ENCODE measurements at regions not wholly inside any gene's neighbourhood (a gene's known extent, or its start where the extent isn't known, plus 50 kb on each side); places are given as distances from the start of the nearest gene placed in this dataset.

DNA sequence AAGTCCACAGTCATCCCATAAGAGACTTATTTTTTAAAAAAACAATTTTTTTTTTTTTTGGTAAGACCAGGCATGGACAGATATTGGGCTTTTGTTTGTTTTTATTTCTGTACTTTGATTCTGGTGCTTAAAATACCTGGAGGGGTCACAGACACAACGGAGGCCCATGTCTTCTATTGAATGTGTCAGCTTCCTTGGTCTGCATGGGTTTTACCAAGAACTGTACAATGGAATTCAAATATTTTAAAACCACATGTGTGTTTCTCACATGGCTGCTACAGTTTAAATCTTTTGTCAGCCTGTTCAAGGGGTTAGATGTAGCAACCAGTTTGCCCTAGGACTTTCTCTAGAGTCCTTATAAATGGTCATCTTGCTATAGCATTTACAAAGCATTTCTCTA, 139.8 kb downstream of the SOX4 start:
- DNase-seq (ENCODE audit: insufficient read length, low spot score) (no peak), FAIRE-seq (no peak)
- TF ChIP-seq, protein P1, sequence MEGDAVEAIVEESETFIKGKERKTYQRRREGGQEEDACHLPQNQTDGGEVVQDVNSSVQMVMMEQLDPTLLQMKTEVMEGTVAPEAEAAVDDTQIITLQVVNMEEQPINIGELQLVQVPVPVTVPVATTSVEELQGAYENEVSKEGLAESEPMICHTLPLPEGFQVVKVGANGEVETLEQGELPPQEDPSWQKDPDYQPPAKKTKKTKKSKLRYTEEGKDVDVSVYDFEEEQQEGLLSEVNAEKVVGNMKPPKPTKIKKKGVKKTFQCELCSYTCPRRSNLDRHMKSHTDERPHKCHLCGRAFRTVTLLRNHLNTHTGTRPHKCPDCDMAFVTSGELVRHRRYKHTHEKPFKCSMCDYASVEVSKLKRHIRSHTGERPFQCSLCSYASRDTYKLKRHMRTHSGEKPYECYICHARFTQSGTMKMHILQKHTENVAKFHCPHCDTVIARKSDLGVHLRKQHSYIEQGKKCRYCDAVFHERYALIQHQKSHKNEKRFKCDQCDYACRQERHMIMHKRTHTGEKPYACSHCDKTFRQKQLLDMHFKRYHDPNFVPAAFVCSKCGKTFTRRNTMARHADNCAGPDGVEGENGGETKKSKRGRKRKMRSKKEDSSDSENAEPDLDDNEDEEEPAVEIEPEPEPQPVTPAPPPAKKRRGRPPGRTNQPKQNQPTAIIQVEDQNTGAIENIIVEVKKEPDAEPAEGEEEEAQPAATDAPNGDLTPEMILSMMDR (IDR thresholded peaks at IDR 0.05; ENCODE audit: insufficient read depth, missing control alignments) = no peak

DNA sequence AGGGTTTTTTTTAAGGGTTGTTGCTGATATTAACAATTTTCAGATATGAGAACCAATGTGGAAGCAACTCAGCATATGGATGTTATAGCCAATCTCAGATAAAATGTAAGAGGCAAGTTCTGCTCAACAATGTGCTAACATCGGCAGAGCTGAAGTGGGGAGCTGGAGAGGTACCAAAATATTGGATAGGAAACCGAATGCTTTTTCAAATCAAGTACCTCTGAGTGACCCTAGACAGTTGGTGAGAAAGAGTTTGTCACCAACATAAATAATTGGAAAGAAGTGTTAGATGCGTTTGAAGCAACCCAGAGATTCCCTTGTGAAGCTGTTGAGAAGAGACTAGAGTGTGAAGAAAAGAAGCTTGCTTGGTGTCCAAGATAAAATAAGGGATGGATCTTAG, 140.7 kb downstream of the SOX4 start:
- DNase-seq (ENCODE audit: insufficient read length, low spot score) (no peak), FAIRE-seq (no peak)
- TF ChIP-seq, protein P1 (IDR thresholded peaks at IDR 0.05; ENCODE audit: insufficient read depth, missing control alignments) = no peak

DNA sequence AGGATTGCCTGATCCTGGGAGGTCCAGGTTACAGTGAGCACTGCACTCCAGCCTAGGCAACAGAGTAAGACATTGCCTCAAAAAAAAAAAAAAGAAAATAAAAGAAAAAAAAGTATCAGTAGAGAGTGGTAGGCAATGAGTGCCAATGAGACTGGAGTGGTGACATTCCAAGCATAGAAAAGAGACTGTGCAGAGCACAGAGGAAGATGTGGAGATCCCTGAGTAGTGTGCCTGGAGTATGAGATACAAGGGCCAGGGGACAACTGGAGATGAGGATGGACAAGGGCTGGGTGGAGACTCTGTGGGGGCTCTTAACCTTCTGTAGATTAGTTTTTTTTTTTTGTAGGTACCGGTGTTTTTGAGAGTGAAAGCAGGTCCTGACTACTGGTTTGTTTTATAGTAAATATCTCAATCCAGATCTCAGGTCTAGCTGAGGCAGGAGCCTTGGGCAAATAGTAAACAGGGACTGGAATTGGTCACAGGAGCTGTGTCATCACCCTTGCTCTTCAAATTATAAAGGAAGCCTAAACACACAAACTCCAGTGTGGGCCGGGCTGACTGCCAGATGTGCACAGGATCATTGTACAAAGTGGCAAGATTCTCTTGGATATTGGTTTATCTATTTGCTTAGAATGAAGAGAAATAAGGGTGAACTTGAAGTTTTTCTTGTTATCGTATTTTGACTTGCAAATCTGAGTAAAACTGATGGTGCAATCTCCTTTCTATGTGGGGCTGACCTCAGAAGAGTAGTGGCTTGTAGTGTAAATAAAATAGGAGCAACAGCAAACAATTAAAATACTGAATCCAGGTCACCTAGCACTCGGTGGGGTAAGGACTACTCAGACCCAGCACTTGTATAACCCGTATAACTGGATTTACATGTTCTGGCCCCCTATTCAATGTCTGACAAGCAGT, 144.9 kb downstream of the SOX4 start:
- FAIRE-seq = no peak
- TF ChIP-seq, protein P1 (IDR thresholded peaks at IDR 0.05; ENCODE audit: insufficient read depth, missing control alignments) = no peak
- DNase-seq (ENCODE audit: insufficient read length, low spot score) = no peak

DNA sequence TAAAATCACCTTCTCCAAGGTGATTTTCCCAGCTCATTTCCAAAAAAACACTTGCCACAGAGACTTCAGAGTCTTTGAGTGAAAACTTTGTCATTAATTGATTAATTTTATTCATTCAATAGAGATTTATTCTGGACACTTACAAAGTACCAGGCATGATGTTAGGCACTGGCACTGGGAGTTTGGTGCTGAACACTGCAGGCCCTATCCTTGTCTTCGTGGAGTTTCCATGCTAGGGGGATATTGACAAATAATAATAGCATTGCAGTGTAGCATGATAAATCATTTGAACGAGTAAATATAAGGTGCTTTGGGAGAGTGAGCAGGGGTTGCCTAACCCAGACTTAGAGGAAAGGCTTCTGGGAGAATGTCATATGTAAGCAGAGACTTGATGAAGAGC, 145.7 kb downstream of the SOX4 start:
- FAIRE-seq (no peak), DNase-seq (ENCODE audit: insufficient read length, low spot score) (no peak)
- TF ChIP-seq, protein P1 (IDR thresholded peaks at IDR 0.05; ENCODE audit: insufficient read depth, missing control alignments) = no peak

DNA sequence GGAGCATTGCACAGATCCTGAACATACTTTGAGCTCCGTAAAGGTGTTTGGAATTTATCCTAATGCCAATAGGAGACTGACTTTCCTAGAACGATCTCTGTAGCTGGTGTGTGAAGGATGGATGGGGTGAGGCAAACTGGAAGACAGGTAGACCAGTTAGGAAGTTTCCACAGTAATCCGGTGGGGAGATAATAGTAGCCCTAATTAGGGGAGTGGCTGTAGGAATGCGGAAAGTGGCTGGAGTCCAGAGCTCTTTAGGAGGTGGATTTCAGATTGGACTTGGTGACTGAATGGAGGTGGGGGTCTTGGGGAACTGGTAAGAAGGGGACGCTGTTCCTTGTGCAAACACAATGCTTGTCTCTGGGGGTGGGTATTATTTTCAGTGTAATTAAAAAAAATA, 146.3 kb downstream of the SOX4 start:
- TF ChIP-seq, protein P1 (IDR thresholded peaks at IDR 0.05; ENCODE audit: insufficient read depth, missing control alignments) = no peak
- FAIRE-seq = no peak

DNA sequence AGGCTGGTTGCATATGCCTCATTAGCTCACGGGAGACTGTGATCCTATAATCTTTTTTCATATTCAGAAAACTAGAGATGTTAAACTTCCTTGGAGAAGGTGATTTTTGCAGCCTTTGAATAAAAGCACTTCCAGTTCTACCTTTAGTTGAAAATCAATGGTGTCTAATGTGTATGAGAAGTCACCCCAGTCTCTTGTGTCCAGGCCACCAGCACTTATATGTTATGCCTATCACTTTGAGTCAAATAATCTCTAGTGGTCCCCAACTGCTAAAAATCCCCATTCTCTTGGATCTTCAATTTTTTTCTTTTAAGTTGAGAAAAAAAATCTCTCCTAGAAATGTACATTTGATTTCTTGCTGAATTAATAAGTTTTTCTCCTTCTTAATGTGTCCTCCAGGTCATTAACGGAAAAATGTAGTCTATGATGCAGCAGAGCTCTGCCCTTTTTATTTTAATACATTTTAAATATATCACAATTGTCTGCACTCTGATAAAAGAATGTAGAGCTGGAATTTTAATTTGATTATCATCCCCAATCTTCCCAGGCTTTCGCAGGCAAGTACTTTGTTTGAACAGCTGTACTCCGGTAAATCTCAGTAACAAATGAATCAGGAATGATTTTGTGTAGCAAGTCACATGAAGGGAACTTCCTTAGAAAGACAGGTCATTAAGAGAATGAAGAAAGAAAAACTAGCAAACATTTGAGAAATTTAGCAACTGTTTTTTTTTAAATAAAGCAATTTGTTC, 147.0 kb downstream of the SOX4 start:
- DNase-seq (ENCODE audit: insufficient read length, low spot score) (no peak), FAIRE-seq (no peak)
- TF ChIP-seq, protein P1 (IDR thresholded peaks at IDR 0.05; ENCODE audit: insufficient read depth, missing control alignments) = no peak

More for the DNA sequence above, 146.3 kb downstream of the SOX4 start:
- DNase-seq (ENCODE audit: insufficient read length, low spot score) = no peak
